CD4-positive, alpha-beta T cell treated with Interleukin-10 for 1 hour (primary cell): ENCODE measurements at regions not wholly inside any gene's neighbourhood (a gene's known extent, or its start where the extent isn't known, plus 50 kb on each side); places are given as distances from the start of the nearest gene placed in this dataset.

Source experiments
- DNase-seq: peaks from one replicate; pipeline ENCODE4 v3.0.0-alpha.2; 2020

GRCh38 chr4:13851085-13851940, 223.8 kb upstream of the BOD1L1 start:
- DNase-seq: no peak

- no peak for DNase-seq
Observed at GRCh38 chr4:13852411-13852810, 224.9 kb upstream of the BOD1L1 start.

GRCh38 chr4:13856387-13856786, 228.9 kb upstream of the BOD1L1 start:
- DNase-seq: no peak

GRCh38 chr4:13857397-13857796, 229.9 kb upstream of the BOD1L1 start:
- DNase-seq: no peak

GRCh38 chr4:13857800-13858199, 230.3 kb upstream of the BOD1L1 start:
- no peak for DNase-seq

GRCh38 chr4:13859423-13859822, 231.9 kb upstream of the BOD1L1 start:
- DNase-seq: no peak

GRCh38 chr4:13860126-13860525, 232.6 kb upstream of the BOD1L1 start:
- DNase-seq: no peak

- no peak for DNase-seq
Observed at GRCh38 chr4:13865871-13866669, 238.5 kb upstream of the BOD1L1 start.

GRCh38 chr4:13866881-13867280, 239.4 kb upstream of the BOD1L1 start:
- no peak for DNase-seq

GRCh38 chr4:13872155-13872554, 244.6 kb upstream of the BOD1L1 start:
- DNase-seq: no peak

- no peak for DNase-seq
Observed at GRCh38 chr4:13872955-13873354, 245.4 kb upstream of the BOD1L1 start.

- DNase-seq: no peak
Observed at GRCh38 chr4:13875181-13875580, 247.7 kb upstream of the BOD1L1 start.

- DNase-seq: no peak
Observed at GRCh38 chr4:13876131-13876530, 248.6 kb upstream of the BOD1L1 start.

GRCh38 chr4:13876940-13877339, 249.4 kb upstream of the BOD1L1 start:
- DNase-seq: no peak

GRCh38 chr4:13877626-13878025, 250.1 kb upstream of the BOD1L1 start:
- no peak for DNase-seq

- DNase-seq: no peak
Observed at GRCh38 chr4:13881892-13882291, 254.4 kb upstream of the BOD1L1 start.

GRCh38 chr4:13887010-13887409, 259.5 kb upstream of the BOD1L1 start:
- no peak for DNase-seq

GRCh38 chr4:13888112-13888511, 260.6 kb upstream of the BOD1L1 start:
- no peak for DNase-seq

- DNase-seq: no peak
Observed at GRCh38 chr4:13891544-13891939, 264.0 kb upstream of the BOD1L1 start.

- DNase-seq: no peak
Observed at GRCh38 chr4:13892739-13893105, 265.2 kb upstream of the BOD1L1 start.

GRCh38 chr4:13893211-13893610, 265.7 kb upstream of the BOD1L1 start:
- DNase-seq: no peak

- no peak for DNase-seq
Observed at GRCh38 chr4:13893987-13894386, 266.5 kb upstream of the BOD1L1 start.

GRCh38 chr4:13900780-13901179, 273.3 kb upstream of the BOD1L1 start:
- DNase-seq: no peak

GRCh38 chr4:13902146-13902545, 274.6 kb upstream of the BOD1L1 start:
- no peak for DNase-seq
